GM12878 (cell line): ENCODE measurements at regions not wholly inside any gene's neighbourhood (a gene's known extent, or its start where the extent isn't known, plus 50 kb on each side); places are given as distances from the start of the nearest gene placed in this dataset.

Source experiments
- BHLHE40 ChIP-seq, 2 experiments: fragments of 450-650 bp in 1 of 2; IDR thresholded peaks; 2 replicates each; pipeline ENCODE4 v1.6.1; 2011 to 2017; ENCODE audit warnings: low read depth in 2 of 2, borderline replicate concordance in 1 of 2, improper control_type of control experiment in 1 of 2, low read length in 1 of 2, mild to moderate bottlenecking in 1 of 2
- CEBPB ChIP-seq, 2 experiments: fragments of 150-350 bp in 1 of 2; IDR thresholded peaks; 2 replicates each; pipeline ENCODE4 v1.6.1; 2012 to 2014; ENCODE audit warnings: low read depth in 2 of 2, low read length in 2 of 2, borderline replicate concordance in 1 of 2, inconsistent platforms in 1 of 2
- CREB1 ChIP-seq: IDR thresholded peaks from 2 replicates; pipeline ENCODE4 v1.6.1; 2012; ENCODE audit warnings: low read depth, mild to moderate bottlenecking, inconsistent platforms
- ETV6 ChIP-seq, 2 experiments: fragments of 450-650 bp in 1 of 2; IDR thresholded peaks in 1 of 2; conservative IDR thresholded peaks in 1 of 2; 2 replicates each; pipeline ENCODE4 v1.6.1; 2014; ENCODE audit warnings: antibody characterized with exemption in 1 of 2, borderline replicate concordance in 1 of 2, low read depth in 1 of 2, mild to moderate bottlenecking in 1 of 2, moderate library complexity in 1 of 2
- HDAC6 ChIP-seq: fragments of 200-600 bp; sonication (generic); IDR thresholded peaks from one replicate; pipeline ENCODE4 v1.8.0; 2017; ENCODE audit warnings: antibody characterized with exemption; ENCODE audit not compliant: unreplicated experiment
- MEF2A ChIP-seq: IDR thresholded peaks from 2 replicates; pipeline ENCODE4 v1.6.1; 2011; ENCODE audit warnings: low read depth, mild to moderate bottlenecking, low read length, moderate library complexity; ENCODE audit not compliant: insufficient read depth
- MXI1 ChIP-seq: fragments of 150-350 bp; IDR thresholded peaks from 2 replicates; pipeline ENCODE4 v1.6.1; 2011; ENCODE audit warnings: low read depth, mild to moderate bottlenecking, inconsistent platforms, low read length, improper control_type of control experiment
- NFYB ChIP-seq: IDR thresholded peaks from 2 replicates; pipeline ENCODE4 v1.6.1; 2011; ENCODE audit warnings: low read depth, mild to moderate bottlenecking, low read length, improper control_type of control experiment, moderate library complexity; ENCODE audit not compliant: insufficient read depth
- SMC3 ChIP-seq: IDR thresholded peaks from 2 replicates; pipeline ENCODE4 v1.6.1; 2011; ENCODE audit warnings: low read length, improper control_type of control experiment, borderline replicate concordance
- TF ChIP-seq, protein P1 (sequence below): fragments of 450-650 bp; IDR thresholded peaks from 2 replicates; pipeline ENCODE4 v1.6.1; 2017; ENCODE audit warnings: mild to moderate bottlenecking, moderate library complexity
- TF ChIP-seq, protein P2 (sequence below): fragments of 450-650 bp; IDR thresholded peaks from 2 replicates; pipeline ENCODE4 v1.6.1; 2017; ENCODE audit warnings: antibody characterized with exemption, mild to moderate bottlenecking, moderate library complexity
- TF ChIP-seq, protein P3 (sequence below): IDR thresholded peaks from 2 replicates; pipeline ENCODE4 v1.6.1; 2012; ENCODE audit warnings: low read depth, low read length, improper control_type of control experiment
- TF ChIP-seq, protein P4 (sequence below): fragments of 450-650 bp; IDR thresholded peaks from 2 replicates; pipeline ENCODE4 v1.6.1; 2014; ENCODE audit warnings: mild to moderate bottlenecking
- TF ChIP-seq, protein P5 (sequence below): fragments of 450-650 bp; IDR thresholded peaks from 2 replicates; pipeline ENCODE4 v1.6.1; 2017; ENCODE audit warnings: borderline replicate concordance
- TF ChIP-seq, protein P6 (sequence below), 3 experiments: IDR thresholded peaks in 2 of 3; conservative IDR thresholded peaks in 1 of 3; 2 replicates each; pipeline ENCODE4 v1.5.1; 2011; ENCODE audit warnings: low read depth in 3 of 3, low read length in 3 of 3, mild to moderate bottlenecking in 3 of 3, control low read depth in 2 of 3, moderate library complexity in 2 of 3, inconsistent platforms in 1 of 3, mixed read lengths in 1 of 3; ENCODE audit not compliant: control insufficient read depth in 2 of 3, insufficient read depth in 1 of 3; ENCODE audit errors: extremely low read depth in 1 of 3

DNA sequence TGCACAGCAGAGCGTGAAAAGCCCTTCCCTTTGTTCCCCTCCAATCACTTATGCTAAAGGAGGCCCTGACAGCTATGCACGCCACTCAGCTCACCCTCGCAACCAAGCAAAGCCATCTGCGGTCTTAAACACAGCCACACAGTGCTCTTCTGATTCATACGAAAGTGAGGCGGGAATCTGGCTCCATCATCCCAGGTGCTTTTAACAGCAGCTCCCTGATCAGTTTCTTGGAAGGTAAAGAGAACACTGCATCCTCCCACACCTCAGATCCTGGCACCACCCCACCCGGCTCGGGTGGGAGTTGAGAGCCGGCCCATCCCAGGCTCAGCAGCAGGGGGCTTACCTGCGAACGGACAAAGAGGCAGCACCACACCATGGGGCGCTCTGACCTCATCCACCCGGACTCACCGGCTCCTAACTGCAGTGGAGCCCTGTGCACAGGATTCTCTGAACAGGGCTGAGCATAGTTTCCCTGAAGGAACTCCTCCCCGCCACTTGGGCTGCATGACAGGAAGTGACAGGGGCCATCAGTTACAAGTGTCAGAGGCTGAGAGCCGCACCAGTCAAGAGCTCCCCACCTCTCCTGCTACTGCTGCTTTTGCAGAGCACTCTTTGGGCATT, 114.3 kb upstream of the ARHGEF3 start (continued):
- TF ChIP-seq, protein P1, sequence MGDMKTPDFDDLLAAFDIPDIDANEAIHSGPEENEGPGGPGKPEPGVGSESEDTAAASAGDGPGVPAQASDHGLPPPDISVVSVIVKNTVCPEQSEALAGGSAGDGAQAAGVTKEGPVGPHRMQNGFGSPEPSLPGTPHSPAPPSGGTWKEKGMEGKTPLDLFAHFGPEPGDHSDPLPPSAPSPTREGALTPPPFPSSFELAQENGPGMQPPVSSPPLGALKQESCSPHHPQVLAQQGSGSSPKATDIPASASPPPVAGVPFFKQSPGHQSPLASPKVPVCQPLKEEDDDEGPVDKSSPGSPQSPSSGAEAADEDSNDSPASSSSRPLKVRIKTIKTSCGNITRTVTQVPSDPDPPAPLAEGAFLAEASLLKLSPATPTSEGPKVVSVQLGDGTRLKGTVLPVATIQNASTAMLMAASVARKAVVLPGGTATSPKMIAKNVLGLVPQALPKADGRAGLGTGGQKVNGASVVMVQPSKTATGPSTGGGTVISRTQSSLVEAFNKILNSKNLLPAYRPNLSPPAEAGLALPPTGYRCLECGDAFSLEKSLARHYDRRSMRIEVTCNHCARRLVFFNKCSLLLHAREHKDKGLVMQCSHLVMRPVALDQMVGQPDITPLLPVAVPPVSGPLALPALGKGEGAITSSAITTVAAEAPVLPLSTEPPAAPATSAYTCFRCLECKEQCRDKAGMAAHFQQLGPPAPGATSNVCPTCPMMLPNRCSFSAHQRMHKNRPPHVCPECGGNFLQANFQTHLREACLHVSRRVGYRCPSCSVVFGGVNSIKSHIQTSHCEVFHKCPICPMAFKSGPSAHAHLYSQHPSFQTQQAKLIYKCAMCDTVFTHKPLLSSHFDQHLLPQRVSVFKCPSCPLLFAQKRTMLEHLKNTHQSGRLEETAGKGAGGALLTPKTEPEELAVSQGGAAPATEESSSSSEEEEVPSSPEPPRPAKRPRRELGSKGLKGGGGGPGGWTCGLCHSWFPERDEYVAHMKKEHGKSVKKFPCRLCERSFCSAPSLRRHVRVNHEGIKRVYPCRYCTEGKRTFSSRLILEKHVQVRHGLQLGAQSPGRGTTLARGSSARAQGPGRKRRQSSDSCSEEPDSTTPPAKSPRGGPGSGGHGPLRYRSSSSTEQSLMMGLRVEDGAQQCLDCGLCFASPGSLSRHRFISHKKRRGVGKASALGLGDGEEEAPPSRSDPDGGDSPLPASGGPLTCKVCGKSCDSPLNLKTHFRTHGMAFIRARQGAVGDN, result no peak
- TF ChIP-seq, protein P2, sequence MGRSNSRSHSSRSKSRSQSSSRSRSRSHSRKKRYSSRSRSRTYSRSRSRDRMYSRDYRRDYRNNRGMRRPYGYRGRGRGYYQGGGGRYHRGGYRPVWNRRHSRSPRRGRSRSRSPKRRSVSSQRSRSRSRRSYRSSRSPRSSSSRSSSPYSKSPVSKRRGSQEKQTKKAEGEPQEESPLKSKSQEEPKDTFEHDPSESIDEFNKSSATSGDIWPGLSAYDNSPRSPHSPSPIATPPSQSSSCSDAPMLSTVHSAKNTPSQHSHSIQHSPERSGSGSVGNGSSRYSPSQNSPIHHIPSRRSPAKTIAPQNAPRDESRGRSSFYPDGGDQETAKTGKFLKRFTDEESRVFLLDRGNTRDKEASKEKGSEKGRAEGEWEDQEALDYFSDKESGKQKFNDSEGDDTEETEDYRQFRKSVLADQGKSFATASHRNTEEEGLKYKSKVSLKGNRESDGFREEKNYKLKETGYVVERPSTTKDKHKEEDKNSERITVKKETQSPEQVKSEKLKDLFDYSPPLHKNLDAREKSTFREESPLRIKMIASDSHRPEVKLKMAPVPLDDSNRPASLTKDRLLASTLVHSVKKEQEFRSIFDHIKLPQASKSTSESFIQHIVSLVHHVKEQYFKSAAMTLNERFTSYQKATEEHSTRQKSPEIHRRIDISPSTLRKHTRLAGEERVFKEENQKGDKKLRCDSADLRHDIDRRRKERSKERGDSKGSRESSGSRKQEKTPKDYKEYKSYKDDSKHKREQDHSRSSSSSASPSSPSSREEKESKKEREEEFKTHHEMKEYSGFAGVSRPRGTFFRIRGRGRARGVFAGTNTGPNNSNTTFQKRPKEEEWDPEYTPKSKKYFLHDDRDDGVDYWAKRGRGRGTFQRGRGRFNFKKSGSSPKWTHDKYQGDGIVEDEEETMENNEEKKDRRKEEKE, result no peak
- peak; percentile 64; the same call in 1 of the 2 replicates for TF ChIP-seq NFYB
- peak; percentile 51 to 77; a peak in 2 of 4 replicates for TF ChIP-seq BHLHE40 (IDR thresholded peaks at IDR 0.05; ENCODE audit: borderline replicate concordance in 1 of 2, low read depth in 2 of 2, low read length in 1 of 2)
- 0 out of 2 replicates have a peak, but pooled peaks have one; percentile 29 for TF ChIP-seq CREB1
- TF ChIP-seq, protein P3, sequence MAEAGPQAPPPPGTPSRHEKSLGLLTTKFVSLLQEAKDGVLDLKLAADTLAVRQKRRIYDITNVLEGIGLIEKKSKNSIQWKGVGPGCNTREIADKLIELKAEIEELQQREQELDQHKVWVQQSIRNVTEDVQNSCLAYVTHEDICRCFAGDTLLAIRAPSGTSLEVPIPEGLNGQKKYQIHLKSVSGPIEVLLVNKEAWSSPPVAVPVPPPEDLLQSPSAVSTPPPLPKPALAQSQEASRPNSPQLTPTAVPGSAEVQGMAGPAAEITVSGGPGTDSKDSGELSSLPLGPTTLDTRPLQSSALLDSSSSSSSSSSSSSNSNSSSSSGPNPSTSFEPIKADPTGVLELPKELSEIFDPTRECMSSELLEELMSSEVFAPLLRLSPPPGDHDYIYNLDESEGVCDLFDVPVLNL, result peak; percentile 74
- TF ChIP-seq HDAC6, result no peak
- peak in 1 of 2 experiments; percentile 46; a peak in 2 of 4 replicates for TF ChIP-seq ETV6 (conservative IDR thresholded peaks at IDR 0.05 in 1 of 2, IDR thresholded peaks at IDR 0.05 in 1 of 2; ENCODE audit: borderline replicate concordance in 1 of 2, low read depth in 1 of 2)
- no peak for TF ChIP-seq SMC3
- no peak for TF ChIP-seq CEBPB (IDR thresholded peaks at IDR 0.05; ENCODE audit: borderline replicate concordance in 1 of 2, low read depth in 2 of 2, low read length in 2 of 2)
- no peak for TF ChIP-seq MEF2A
- TF ChIP-seq MXI1, result peak; percentile 55; the same call in 1 of the 2 replicates
- TF ChIP-seq, protein P4, sequence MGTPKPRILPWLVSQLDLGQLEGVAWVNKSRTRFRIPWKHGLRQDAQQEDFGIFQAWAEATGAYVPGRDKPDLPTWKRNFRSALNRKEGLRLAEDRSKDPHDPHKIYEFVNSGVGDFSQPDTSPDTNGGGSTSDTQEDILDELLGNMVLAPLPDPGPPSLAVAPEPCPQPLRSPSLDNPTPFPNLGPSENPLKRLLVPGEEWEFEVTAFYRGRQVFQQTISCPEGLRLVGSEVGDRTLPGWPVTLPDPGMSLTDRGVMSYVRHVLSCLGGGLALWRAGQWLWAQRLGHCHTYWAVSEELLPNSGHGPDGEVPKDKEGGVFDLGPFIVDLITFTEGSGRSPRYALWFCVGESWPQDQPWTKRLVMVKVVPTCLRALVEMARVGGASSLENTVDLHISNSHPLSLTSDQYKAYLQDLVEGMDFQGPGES, result no peak
- TF ChIP-seq, protein P5, sequence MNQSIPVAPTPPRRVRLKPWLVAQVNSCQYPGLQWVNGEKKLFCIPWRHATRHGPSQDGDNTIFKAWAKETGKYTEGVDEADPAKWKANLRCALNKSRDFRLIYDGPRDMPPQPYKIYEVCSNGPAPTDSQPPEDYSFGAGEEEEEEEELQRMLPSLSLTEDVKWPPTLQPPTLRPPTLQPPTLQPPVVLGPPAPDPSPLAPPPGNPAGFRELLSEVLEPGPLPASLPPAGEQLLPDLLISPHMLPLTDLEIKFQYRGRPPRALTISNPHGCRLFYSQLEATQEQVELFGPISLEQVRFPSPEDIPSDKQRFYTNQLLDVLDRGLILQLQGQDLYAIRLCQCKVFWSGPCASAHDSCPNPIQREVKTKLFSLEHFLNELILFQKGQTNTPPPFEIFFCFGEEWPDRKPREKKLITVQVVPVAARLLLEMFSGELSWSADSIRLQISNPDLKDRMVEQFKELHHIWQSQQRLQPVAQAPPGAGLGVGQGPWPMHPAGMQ, result no peak
- TF ChIP-seq, protein P6, sequence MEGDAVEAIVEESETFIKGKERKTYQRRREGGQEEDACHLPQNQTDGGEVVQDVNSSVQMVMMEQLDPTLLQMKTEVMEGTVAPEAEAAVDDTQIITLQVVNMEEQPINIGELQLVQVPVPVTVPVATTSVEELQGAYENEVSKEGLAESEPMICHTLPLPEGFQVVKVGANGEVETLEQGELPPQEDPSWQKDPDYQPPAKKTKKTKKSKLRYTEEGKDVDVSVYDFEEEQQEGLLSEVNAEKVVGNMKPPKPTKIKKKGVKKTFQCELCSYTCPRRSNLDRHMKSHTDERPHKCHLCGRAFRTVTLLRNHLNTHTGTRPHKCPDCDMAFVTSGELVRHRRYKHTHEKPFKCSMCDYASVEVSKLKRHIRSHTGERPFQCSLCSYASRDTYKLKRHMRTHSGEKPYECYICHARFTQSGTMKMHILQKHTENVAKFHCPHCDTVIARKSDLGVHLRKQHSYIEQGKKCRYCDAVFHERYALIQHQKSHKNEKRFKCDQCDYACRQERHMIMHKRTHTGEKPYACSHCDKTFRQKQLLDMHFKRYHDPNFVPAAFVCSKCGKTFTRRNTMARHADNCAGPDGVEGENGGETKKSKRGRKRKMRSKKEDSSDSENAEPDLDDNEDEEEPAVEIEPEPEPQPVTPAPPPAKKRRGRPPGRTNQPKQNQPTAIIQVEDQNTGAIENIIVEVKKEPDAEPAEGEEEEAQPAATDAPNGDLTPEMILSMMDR (IDR thresholded peaks at IDR 0.05 in 2 of 3, conservative IDR thresholded peaks at IDR 0.05 in 1 of 3; ENCODE audit: control insufficient read depth in 2 of 3, extremely low read depth in 1 of 3, insufficient read depth in 1 of 3, low read depth in 3 of 3, low read length in 3 of 3), result no peak
